Transverse colon (tissue), 4 donors: ENCODE measurements at regions not wholly inside any gene's neighbourhood (a gene's known extent, or its start where the extent isn't known, plus 50 kb on each side); places are given as distances from the start of the nearest gene placed in this dataset.

Experiments used
- DNase-seq: peaks from one replicate; pipeline ENCODE4 v3.0.0-alpha.2; 2019
- H3K27ac ChIP-seq, 4 donors: fragments of 200-600 bp; sonication (generic); 2 replicates each; pipeline ENCODE4 v1.5.1; 2016 to 2018; ENCODE audit warnings: inconsistent platforms in 4 of 4
- H3K27me3 ChIP-seq: fragments of 200-600 bp; sonication (generic); 2 replicates; pipeline ENCODE4 v1.5.1; 2017; ENCODE audit warnings: inconsistent platforms
- H3K36me3 ChIP-seq, 4 donors: fragments of 200-600 bp; sonication (generic); 2 replicates each; pipeline ENCODE4 v1.5.1; 2017 to 2019; ENCODE audit warnings: inconsistent platforms in 4 of 4
- H3K4me1 ChIP-seq, 4 donors: fragments of 200-600 bp; sonication (generic); 2 replicates each; pipeline ENCODE4 v1.5.1; 2017 to 2020; ENCODE audit warnings: inconsistent platforms in 4 of 4
- H3K4me3 ChIP-seq, 4 donors: fragments of 200-600 bp; sonication (generic); 1 replicate in 1 of 4; 2 replicates in 3 of 4; pipeline versions ENCODE4 v1.5.1 to v1.6.1; 2017 to 2019; ENCODE audit warnings: inconsistent platforms in 4 of 4
- H3K9me3 ChIP-seq, 2 donors: fragments of 200-600 bp; sonication (generic); 2 replicates each; pipeline ENCODE4 v1.5.1; 2017 to 2019; ENCODE audit warnings: inconsistent platforms in 2 of 2
- EP300 ChIP-seq: sonication (generic); formaldehyde crosslinking; IDR thresholded peaks from one replicate; pipeline ENCODE4 v1.6.1; 2017; ENCODE audit warnings: antibody characterized with exemption, low read depth
- POLR2A ChIP-seq: fragments of 450-650 bp; IDR thresholded peaks from one replicate; pipeline ENCODE4 v1.6.1; 2016; ENCODE audit warnings: antibody characterized with exemption, mild to moderate bottlenecking, moderate library complexity
- POLR2AphosphoS5 ChIP-seq, 3 donors: sonication (generic); formaldehyde crosslinking; IDR thresholded peaks; one replicate each; pipeline ENCODE4 v1.6.1; 2016; ENCODE audit warnings: antibody characterized with exemption in 3 of 3
- WGBS, 2 donors: methylation state at CpG; one replicate each; pipeline ENCODE4 v1.1.5; 2018; ENCODE audit warnings: low coverage in 1 of 2; 5-methylcytosine and 5-hydroxymethylcytosine counted together
- in situ Hi-C, 4 donors: fragments of 200-750 bp; cut with MboI; loops; one replicate each; pipeline versions ENCODE4 v1.15.0 to v1.15.1; 2017; ENCODE audit warnings: low sequenced_read_pairs in 3 of 4, low pct_ligation_motif_present in 1 of 4, low pct_unique_long_range_greater_than_20kb in 1 of 4
- intact Hi-C: fragments of 100-400 bp; cut with DNase I; formaldehyde crosslinking; loops from one replicate; pipeline ENCODE4 v1.15.1; 2023; ENCODE audit warnings: low total_unique reads
- TF ChIP-seq, protein P1 (sequence below), 5 experiments: fragments of 200-600 bp in 3 of 5; fragments of 450-650 bp in 2 of 5; sonication (generic) in 3 of 5; IDR thresholded peaks; 1 replicate in 2 of 5; 2 replicates in 3 of 5; pipeline ENCODE4 v1.5.1; 2016 to 2017; ENCODE audit warnings: antibody characterized with exemption in 5 of 5, inconsistent platforms in 3 of 5, mild to moderate bottlenecking in 2 of 5, moderate library complexity in 1 of 5

DNA sequence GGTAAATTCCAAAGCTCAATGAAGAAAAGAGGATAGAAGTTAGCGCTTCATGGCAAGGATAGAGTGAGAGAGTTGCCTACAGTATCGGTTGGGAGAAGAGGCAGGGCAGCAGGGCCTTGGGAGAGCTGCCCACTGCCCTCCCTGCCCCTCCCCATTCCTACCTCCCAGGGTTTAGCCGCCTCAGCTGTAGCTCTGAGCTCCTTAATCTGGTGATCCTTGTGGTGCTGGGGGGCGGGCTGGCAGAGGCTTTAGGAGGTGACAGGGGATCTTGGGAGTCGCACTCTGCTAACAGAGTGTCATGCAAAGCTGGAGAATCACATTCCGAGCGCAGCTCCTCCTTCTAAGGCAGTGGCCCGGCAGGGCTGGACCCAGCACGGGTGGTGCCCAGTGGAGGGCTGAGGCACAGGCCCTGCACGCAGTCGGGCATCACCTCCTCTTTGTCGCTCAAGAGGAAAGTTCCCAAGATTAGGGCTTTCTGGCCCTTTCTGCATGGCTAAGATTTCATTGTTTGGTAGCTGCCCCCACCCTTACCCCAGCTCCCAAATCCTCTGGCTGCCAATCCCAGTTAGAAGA lies 57.1 kb upstream of the POLG start:
- H3K27me3 ChIP-seq: peaks cover 36% of the 10 kb centered on the region
- TF ChIP-seq POLR2A (no peak), POLR2AphosphoS5 (IDR thresholded peaks at IDR 0.05) (no peak), EP300 (no peak)
- TF ChIP-seq, protein P1, sequence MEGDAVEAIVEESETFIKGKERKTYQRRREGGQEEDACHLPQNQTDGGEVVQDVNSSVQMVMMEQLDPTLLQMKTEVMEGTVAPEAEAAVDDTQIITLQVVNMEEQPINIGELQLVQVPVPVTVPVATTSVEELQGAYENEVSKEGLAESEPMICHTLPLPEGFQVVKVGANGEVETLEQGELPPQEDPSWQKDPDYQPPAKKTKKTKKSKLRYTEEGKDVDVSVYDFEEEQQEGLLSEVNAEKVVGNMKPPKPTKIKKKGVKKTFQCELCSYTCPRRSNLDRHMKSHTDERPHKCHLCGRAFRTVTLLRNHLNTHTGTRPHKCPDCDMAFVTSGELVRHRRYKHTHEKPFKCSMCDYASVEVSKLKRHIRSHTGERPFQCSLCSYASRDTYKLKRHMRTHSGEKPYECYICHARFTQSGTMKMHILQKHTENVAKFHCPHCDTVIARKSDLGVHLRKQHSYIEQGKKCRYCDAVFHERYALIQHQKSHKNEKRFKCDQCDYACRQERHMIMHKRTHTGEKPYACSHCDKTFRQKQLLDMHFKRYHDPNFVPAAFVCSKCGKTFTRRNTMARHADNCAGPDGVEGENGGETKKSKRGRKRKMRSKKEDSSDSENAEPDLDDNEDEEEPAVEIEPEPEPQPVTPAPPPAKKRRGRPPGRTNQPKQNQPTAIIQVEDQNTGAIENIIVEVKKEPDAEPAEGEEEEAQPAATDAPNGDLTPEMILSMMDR (IDR thresholded peaks at IDR 0.05): no peak
- in situ Hi-C loops: no loop called here
- H3K27ac ChIP-seq: no peak overlapping the region
- intact Hi-C loops: no loop called here
- WGBS, 2 donors: 77 to 94% methylated on average over 3 to 12 of the region's 12 CpGs
- H3K4me3 ChIP-seq: no peak overlapping the region
- H3K9me3 ChIP-seq: no peaks in the 10 kb centered on the region
- no peaks in the 10 kb centered on the region for H3K36me3 ChIP-seq
- DNase-seq: no peak
- H3K4me1 ChIP-seq: no peaks in the 10 kb centered on the region

DNA sequence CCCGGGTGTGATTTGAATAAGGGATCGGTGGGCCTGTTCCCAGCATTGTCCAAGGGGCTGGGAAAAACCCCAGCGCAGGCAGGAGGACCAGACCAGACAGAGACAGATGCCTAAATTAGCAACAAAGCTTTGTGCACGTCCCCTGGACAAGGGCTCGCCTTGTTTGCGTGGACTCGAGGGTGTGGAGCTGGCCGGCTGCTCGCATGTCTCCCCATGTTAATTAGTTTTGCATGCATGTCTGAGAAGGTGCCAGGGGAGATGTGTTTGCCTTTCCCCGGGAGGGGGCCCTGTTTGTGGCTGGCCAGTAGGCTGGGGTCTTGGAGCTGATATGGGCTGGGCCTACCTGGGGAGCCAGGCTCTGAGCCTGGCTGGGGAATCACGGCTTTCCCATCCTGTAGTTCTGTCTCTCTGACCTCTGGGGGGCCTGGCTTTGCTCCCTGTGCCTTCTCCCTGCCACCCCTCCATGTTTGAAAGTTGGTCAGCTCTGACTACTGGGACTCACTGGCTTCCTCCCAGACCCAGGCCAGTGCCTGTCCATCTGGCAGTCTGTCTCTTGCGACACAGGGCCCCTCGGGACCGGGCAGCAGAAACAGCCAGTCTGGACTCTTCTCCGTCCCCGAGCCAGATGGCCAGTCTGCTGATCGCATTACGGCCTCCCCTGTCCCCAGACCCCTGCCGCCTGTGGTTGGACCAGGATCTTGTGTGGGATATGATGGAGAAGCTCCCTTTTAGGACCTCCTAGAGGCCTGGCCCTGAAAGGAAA lies 55.4 kb upstream of the POLG start:
- TF ChIP-seq POLR2A (no peak), POLR2AphosphoS5 (IDR thresholded peaks at IDR 0.05) (no peak), EP300 (no peak)
- intact Hi-C loops (no loop called here), in situ Hi-C loops (no loop called here)
- Histone ChIP-seq H3K27me3 (peaks cover 31% of the 10 kb centered on the region), H3K27ac (no peak overlapping the region), H3K4me3 (no peak overlapping the region), H3K4me1 (no peaks in the 10 kb centered on the region), H3K9me3 (no peaks in the 10 kb centered on the region), H3K36me3 (no peaks in the 10 kb centered on the region)
- DNase-seq: no peak
- 75 to 87% methylated on average over 3 to 19 of the region's 19 CpGs for WGBS, 2 donors

DNA sequence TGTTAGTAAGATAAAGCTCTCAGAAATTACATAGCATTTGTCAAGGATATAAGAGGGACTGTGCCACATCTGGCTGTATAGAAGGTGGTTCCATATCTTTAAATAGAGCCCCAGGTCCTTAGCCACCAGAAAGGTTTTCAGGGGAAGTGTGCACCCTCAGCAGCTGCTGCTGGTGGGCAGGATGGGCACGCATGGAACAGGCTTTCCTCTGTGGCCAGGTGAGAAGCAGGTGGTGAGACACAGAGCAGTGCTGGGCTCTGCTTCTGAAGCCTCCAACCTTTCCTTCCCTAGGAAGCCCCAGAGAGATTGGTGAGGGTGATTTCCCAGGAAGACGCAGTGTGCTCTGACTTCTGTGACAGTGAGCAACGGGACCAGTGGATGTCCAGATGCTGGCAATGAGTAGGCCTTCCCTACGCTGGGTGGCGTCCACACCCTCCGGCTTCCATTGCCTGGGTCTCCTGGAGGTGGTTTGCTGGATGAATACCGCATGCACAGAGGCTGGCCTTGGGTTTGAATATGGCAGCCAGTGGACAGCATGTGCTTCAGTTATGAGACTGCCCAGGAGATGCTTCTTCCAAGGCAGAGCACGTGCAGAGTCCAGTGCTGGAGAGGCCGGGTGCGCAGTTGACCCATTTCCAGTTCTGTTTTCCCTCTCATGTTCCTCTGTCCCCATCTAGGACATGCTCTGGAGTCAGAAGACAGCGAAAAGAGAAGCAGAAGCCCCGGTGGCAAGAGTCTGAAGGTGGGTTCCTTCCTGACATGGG lies 52.7 kb upstream of the POLG start:
- no peak for TF ChIP-seq POLR2A
- TF ChIP-seq, protein P1 (IDR thresholded peaks at IDR 0.05): no peak
- no peak for TF ChIP-seq POLR2AphosphoS5 (IDR thresholded peaks at IDR 0.05)
- no peak for TF ChIP-seq EP300
- no peak for DNase-seq
- Histone ChIP-seq H3K9me3 (no peaks in the 10 kb centered on the region), H3K36me3 (no peaks in the 10 kb centered on the region), H3K4me3 (no peak overlapping the region), H3K27me3 (peaks cover 26% of the 10 kb centered on the region), H3K27ac (no peak overlapping the region), H3K4me1 (peaks cover 0 to 2% (median 0%) of the 10 kb centered on the region in 4 donors)
- 81% methylated on average over 12 of the region's 12 CpGs; no CpG with 5 or more reads in 1 of the 2 donors for WGBS, 2 donors
- intact Hi-C loops: no loop called here
- in situ Hi-C loops: no loop called here

DNA sequence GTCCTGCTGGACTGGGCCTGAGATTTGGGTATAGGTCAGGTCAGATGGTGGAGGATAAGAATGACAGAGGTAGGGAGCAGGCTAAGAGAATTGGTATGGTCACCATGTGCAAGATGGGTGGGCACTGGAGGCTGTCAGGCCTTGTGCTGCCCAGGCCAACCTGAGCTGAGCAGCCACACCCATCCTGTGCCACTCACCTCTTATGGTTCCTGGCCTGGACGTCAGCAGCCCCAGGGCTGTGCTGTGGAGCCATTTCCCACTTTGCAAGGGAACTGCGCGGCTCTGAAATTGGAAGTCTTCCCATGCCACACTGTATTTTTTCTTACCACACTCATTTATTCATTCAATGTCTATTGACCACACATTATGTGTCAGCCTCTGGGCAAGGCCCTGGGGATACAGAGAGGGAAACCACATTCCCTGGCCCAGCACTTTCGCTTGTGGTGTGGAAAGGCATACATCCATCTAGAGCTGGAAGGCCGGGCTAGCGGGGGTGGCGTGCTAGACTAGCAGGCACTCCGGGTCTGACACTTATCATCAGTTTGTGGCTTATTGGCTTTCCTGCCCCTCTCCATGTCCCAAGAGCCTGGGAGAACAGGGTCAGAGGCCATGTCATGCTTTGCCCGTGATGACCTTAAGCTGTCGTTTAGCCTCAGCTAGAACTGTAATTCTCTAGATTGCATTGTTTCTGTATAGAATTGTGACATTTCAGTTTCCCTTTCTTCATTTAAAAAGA lies 51.1 kb upstream of the POLG start:
- TF ChIP-seq, protein P1 (IDR thresholded peaks at IDR 0.05): no peak
- TF ChIP-seq POLR2A (no peak), EP300 (no peak), POLR2AphosphoS5 (IDR thresholded peaks at IDR 0.05) (no peak)
- peaks cover 32% of the 10 kb centered on the region for H3K27me3 ChIP-seq

More for the DNA sequence above, 51.1 kb upstream of the POLG start:
- H3K36me3 ChIP-seq: no peaks in the 10 kb centered on the region
- in situ Hi-C loops: no loop called here
- peaks cover 0 to 2% (median 0%) of the 10 kb centered on the region in 4 donors for H3K4me1 ChIP-seq
- intact Hi-C loops: no loop called here
- H3K27ac ChIP-seq: no peak overlapping the region
- no peak overlapping the region for H3K4me3 ChIP-seq
- no peaks in the 10 kb centered on the region for H3K9me3 ChIP-seq
- no peak for DNase-seq
- 80 to 87% methylated on average over 2 to 10 of the region's 10 CpGs for whole genome bisulfite sequencing, 2 donors
